Endothelial cell of umbilical vein (primary cell): ENCODE measurements at regions not wholly inside any gene's neighbourhood (a gene's known extent, or its start where the extent isn't known, plus 50 kb on each side); places are given as distances from the start of the nearest gene placed in this dataset.

ENCODE experiments used
- BruUV-seq: library from RNA; stranded (reverse); fragments of 400-500 nt; replicated peaks from 2 replicates; lab custom pipeline; 2021; lab: Mats Ljungman, UMichigan
- CTCF ChIA-PET: fragments of 300-600, 350-600 bp; sonication (Branson Sonifier 250); formaldehyde crosslinking; loops from one replicate; lab custom pipeline; 2021; ENCODE audit warnings: antibody characterized with exemption, inconsistent platforms; lab: Charles Lee
- POLR2A ChIA-PET: fragments of 300-600, 350-600 bp; sonication (Branson Sonifier 250); formaldehyde crosslinking; loops from one replicate; lab custom pipeline; 2021; ENCODE audit warnings: antibody characterized with exemption, inconsistent platforms; lab: Charles Lee
- DNase-seq: peaks from one replicate; pipeline ENCODE4 v3.0.0-alpha.2; 2011; ENCODE audit warnings: low read depth, low spot score
- FAIRE-seq: peaks from 2 replicates; lab custom pipeline; 2011; peaks lifted over from hg19 to GRCh38; lab: Jason Lieb, UNC
- H2AFZ ChIP-seq: 2 replicates; pipeline ENCODE4 v1.6.0; 2012; ENCODE audit warnings: low read depth, low read length, control low read depth, inconsistent platforms
- H3K27ac ChIP-seq: 2 replicates; pipeline ENCODE4 v1.5.1; 2011; ENCODE audit warnings: low read depth, mild to moderate bottlenecking, control low read depth, low read length, moderate library complexity; ENCODE audit not compliant: insufficient read depth
- H3K27me3 ChIP-seq, 2 experiments: 2 replicates each; pipeline versions ENCODE4 v1.6.0 to v1.6.1; 2011; ENCODE audit warnings: low read length in 2 of 2, mixed read lengths in 1 of 2; ENCODE audit not compliant: control insufficient read depth in 2 of 2, insufficient read depth in 2 of 2
- H3K36me3 ChIP-seq, 2 experiments: 2 replicates in 1 of 2; 3 replicates in 1 of 2; pipeline ENCODE4 v1.5.1; 2011; ENCODE audit warnings: low read length in 2 of 2, mild to moderate bottlenecking in 1 of 2, moderate library complexity in 1 of 2; ENCODE audit not compliant: control insufficient read depth in 2 of 2, insufficient read depth in 2 of 2; ENCODE audit errors: extremely low read depth in 1 of 2
- H3K4me1 ChIP-seq: 3 replicates; pipeline ENCODE4 v1.5.1; 2011; ENCODE audit warnings: mild to moderate bottlenecking, low read length; ENCODE audit not compliant: control insufficient read depth, insufficient read depth; ENCODE audit errors: extremely low read depth
- H3K4me2 ChIP-seq: 2 replicates; pipeline ENCODE4 v1.6.1; 2011; ENCODE audit warnings: low read length, control low read depth, mixed read lengths; ENCODE audit not compliant: insufficient read depth
- H3K4me3 ChIP-seq, 3 experiments: fragments of 200-600 bp in 1 of 3; sonication (generic), shearing (Covaris generic) in 1 of 3; replicated peaks in 1 of 3; 2 replicates each; pipeline ENCODE4 v1.5.1; 2011 to 2016; ENCODE audit warnings: control low read depth in 3 of 3, low read length in 3 of 3, mild to moderate bottlenecking in 2 of 3, inconsistent platforms in 1 of 3, low read depth in 1 of 3, moderate library complexity in 1 of 3; ENCODE audit not compliant: insufficient read depth in 1 of 3
- H3K79me2 ChIP-seq: 2 replicates; pipeline ENCODE4 v1.6.0; 2012; ENCODE audit warnings: low read length, inconsistent platforms; ENCODE audit not compliant: control insufficient read depth, insufficient read depth
- H3K9ac ChIP-seq: replicated peaks from 2 replicates; pipeline ENCODE3; 2011; ENCODE audit warnings: low read length, control low read depth; ENCODE audit not compliant: insufficient read depth; ENCODE audit errors: extremely low read depth
- H3K9me1 ChIP-seq: replicated peaks from 3 replicates; pipeline ENCODE4 v1.6.0; 2011; ENCODE audit warnings: mild to moderate bottlenecking, low read length; ENCODE audit not compliant: control insufficient read depth, insufficient read depth; ENCODE audit errors: extremely low read depth
- H3K9me3 ChIP-seq: replicated peaks from 2 replicates; pipeline ENCODE4 v1.5.1; 2012; ENCODE audit warnings: low read length, inconsistent platforms; ENCODE audit not compliant: control insufficient read depth, insufficient read depth
- H4K20me1 ChIP-seq: replicated peaks from 2 replicates; pipeline ENCODE3; 2011; ENCODE audit warnings: mild to moderate bottlenecking, low read length; ENCODE audit not compliant: control insufficient read depth, insufficient read depth; ENCODE audit errors: extremely low read depth
- FOS ChIP-seq: IDR thresholded peaks from 2 replicates; pipeline ENCODE4 v1.6.1; 2011; ENCODE audit warnings: mild to moderate bottlenecking, low read length, moderate library complexity, borderline replicate concordance; ENCODE audit not compliant: insufficient read depth
- GATA2 ChIP-seq: IDR thresholded peaks from 2 replicates; pipeline ENCODE4 v1.7.0; 2011; ENCODE audit warnings: low read depth, mild to moderate bottlenecking, moderate library complexity, mixed read lengths, low read length; ENCODE audit not compliant: insufficient read length, insufficient read depth
- MYC ChIP-seq: IDR thresholded peaks from one replicate; pipeline ENCODE4 v1.6.1; 2011; ENCODE audit warnings: mild to moderate bottlenecking, low read depth, low read length
- POLR2A ChIP-seq: IDR thresholded peaks from 2 replicates; pipeline ENCODE4 v1.6.1; 2012; ENCODE audit warnings: low read depth, mild to moderate bottlenecking, control low read depth, low read length
- POLR2AphosphoS5 ChIP-seq: IDR thresholded peaks from 2 replicates; pipeline ENCODE4 v1.6.1; 2012; ENCODE audit warnings: low read depth, mild to moderate bottlenecking, control low read depth, low read length, moderate library complexity; ENCODE audit not compliant: insufficient read depth
- dilution Hi-C: fragments of 300-500 bp; cut with MboI; formaldehyde crosslinking; loops from one replicate; pipeline ENCODE4 v1.15.0; 2019; ENCODE audit warnings: low sequenced_read_pairs; ENCODE audit not compliant: extremely low pct_ligation_motif_present
- intact Hi-C: fragments of 100-400 bp; cut with micrococcal nuclease; formaldehyde crosslinking; loops from one replicate; pipeline ENCODE4 v1.10.0; 2022
- TF ChIP-seq, protein P1 (sequence below), 2 donors: IDR thresholded peaks; 1 replicate in 1 of 2; 2 replicates in 1 of 2; pipeline ENCODE4 v1.5.1; 2011; ENCODE audit warnings: low read length in 2 of 2, mild to moderate bottlenecking in 2 of 2, moderate library complexity in 2 of 2, control low read depth in 1 of 2, inconsistent platforms in 1 of 2, low read depth in 1 of 2; ENCODE audit not compliant: insufficient read depth in 1 of 2; ENCODE audit errors: extremely low read depth in 1 of 2

- TF ChIP-seq POLR2A: no peak
- intact Hi-C loops: no loop called here
- CTCF ChIA-PET: interaction anchor here (1.6 to 2.8 kb wide), 4 partner anchors 11 to 46 kb away, joined by 6 to 14 read pairs (median 8); no protein-coding TSS in a partner anchor
- POLR2A ChIA-PET: interaction anchor here (0.7 kb wide), 1 partner anchor 40 kb away, joined by 3 read pairs; no protein-coding TSS in a partner anchor
- Histone ChIP-seq H3K9ac (no peak overlapping the region), H3K9me1 (no peaks in the 10 kb centered on the region), H3K27me3 (peaks cover 0 to 2% of the 10 kb centered on the region in 2 experiments), H3K4me3 (no peak overlapping the region), H3K9me3 (no peaks in the 10 kb centered on the region), H4K20me1 (no peaks in the 10 kb centered on the region), H3K27ac (no peak overlapping the region), H3K4me1 (peaks cover 21% of the 10 kb centered on the region), H2AFZ (no peak overlapping the region), H3K79me2 (no peaks in the 10 kb centered on the region), H3K36me3 (no peaks in the 10 kb centered on the region), H3K4me2 (peak overlapping the region; percentile 11)
- dilution Hi-C loops: no loop called here
- FAIRE-seq (peak; percentile 66), DNase-seq (peak; percentile 80)
- no TSS peak for BruUV-seq
Measured at GRCh38 chr12:68405343-68405781, 73.2 kb upstream of the MDM1 start.

DNA sequence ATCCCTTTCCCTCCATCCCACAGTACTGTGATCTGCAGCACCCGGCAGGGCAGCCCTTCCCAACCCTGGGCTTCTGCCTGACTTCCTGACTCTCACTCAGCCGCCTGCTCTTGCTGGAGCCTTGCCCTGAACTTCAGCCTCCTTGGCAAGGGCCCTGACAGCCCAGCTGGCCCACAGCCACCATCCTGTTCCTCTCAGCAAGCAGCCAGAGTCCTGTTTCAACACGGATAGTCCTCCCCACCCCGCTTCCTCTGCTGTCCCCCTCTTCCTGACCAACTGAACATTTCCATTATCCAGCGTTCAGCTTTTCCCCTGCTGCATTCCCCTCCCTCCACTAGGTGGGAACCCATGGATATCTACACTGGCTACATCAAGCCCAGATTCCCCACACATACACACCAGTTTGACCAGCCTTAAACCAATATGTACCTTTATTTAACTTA, 74.0 kb upstream of the MDM1 start:
- dilution Hi-C loops (no loop called here), intact Hi-C loops (loop anchor here (1.0 to 2.0 kb wide), 4 partner anchors 17 to 281 kb away; partner anchors contain the start of genes NUP107 and RAP1B)
- ChIA-PET CTCF (interaction anchor here (0.5 to 2.8 kb wide), 15 partner anchors 10 to 211 kb away, joined by 3 to 14 read pairs (median 5); partner anchors contain the start of gene RAP1B), POLR2A (interaction anchor here (1.3 kb wide), 1 partner anchor 204 kb away, joined by 5 read pairs; the partner anchor contains the start of gene RAP1B)
- Histone ChIP-seq H3K4me1 (peaks cover 21% of the 10 kb centered on the region), H3K27ac (no peak overlapping the region), H2AFZ (peak overlapping the region; percentile 8), H3K9me1 (no peaks in the 10 kb centered on the region), H3K79me2 (no peaks in the 10 kb centered on the region), H3K9ac (no peak overlapping the region), H3K36me3 (no peaks in the 10 kb centered on the region), H3K27me3 (peaks cover 0 to 2% of the 10 kb centered on the region in 2 experiments), H3K9me3 (no peaks in the 10 kb centered on the region), H3K4me3 (no peak overlapping the region), H4K20me1 (no peaks in the 10 kb centered on the region), H3K4me2 (peak overlapping the region; percentile 11)
- no TSS peak for BruUV-seq
- DNase-seq (peak; percentile 96), FAIRE-seq (peak; percentile 91)
- TF ChIP-seq POLR2AphosphoS5 (peak; percentile 65), FOS (peak; percentile 11), POLR2A (no peak), MYC (no peak), GATA2 (peak; percentile 22)
- TF ChIP-seq, protein P1, sequence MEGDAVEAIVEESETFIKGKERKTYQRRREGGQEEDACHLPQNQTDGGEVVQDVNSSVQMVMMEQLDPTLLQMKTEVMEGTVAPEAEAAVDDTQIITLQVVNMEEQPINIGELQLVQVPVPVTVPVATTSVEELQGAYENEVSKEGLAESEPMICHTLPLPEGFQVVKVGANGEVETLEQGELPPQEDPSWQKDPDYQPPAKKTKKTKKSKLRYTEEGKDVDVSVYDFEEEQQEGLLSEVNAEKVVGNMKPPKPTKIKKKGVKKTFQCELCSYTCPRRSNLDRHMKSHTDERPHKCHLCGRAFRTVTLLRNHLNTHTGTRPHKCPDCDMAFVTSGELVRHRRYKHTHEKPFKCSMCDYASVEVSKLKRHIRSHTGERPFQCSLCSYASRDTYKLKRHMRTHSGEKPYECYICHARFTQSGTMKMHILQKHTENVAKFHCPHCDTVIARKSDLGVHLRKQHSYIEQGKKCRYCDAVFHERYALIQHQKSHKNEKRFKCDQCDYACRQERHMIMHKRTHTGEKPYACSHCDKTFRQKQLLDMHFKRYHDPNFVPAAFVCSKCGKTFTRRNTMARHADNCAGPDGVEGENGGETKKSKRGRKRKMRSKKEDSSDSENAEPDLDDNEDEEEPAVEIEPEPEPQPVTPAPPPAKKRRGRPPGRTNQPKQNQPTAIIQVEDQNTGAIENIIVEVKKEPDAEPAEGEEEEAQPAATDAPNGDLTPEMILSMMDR (IDR thresholded peaks at IDR 0.05; ENCODE audit: extremely low read depth in 1 of 2, insufficient read depth in 1 of 2, low read depth in 1 of 2, low read length in 2 of 2): peak; percentile 34 to 66
